Activated CD4-positive, alpha-beta T cell treated with anti-CD3 and anti-CD28 coated beads for 1 hour (primary cell): ENCODE measurements at regions not wholly inside any gene's neighbourhood (a gene's known extent, or its start where the extent isn't known, plus 50 kb on each side); places are given as distances from the start of the nearest gene placed in this dataset.
"Not testable (repeated sequence)": the region's sequence is repeated elsewhere in the genome, so short reads cannot be mapped to it uniquely, and the experiment has no call there.

Experiments
- DNase-seq: peaks from one replicate; pipeline ENCODE4 v3.0.0-alpha.2; 2020

DNA sequence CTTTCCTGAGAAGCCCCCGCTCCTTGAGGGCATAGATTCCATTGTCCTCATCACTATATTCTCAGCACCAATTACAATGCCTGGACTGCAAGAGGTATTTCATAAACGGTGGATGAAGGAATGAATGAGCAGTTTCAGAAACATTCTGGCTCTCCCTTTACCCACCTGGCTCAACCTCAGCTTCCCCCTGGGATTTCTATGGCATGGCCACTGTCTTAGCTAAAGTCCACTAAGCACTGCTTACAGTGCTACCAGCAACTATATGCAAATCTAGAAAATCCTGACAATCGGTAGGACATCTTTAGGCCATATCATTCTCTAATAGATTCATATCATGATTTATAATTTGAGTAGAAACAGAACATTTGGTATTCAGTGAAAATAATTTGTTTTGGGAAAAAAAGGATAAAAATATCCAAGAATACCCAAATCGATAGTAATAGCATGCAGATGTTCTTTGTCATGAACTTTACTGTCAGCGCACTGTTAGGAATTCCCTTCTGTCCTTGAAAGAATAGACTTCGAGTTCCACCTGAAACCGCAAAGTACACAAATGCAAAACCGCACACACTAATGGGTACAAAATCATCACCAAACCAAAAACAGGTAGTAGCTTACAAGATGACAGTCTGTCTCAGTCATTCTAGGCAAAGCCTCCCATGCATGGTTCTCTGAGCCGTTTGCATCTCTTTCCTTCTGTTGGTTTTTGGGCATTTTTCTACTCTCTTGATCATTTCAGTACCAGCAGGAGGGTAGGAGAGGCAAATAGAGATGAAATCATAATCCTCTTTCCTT is 303.6 kb upstream of the ID2 start:
- DNase-seq, result no peak

DNA sequence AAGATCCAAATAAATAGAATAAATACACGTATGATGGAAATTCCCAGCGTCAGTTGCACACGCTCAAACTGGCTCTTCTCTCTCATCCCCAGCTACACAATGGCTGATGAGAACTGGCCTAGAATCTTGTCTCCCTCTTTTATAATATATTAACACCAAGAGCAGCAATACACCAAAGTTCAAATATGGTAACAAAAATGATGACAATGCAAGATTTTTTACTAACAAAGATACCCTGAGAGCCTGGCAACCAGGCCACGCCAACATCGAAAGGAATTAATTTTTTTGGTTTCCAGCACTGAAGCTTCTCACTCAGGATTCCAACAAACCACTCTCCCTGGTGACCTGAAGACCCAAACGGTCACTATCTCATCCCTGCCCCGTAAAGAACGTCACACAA is 302.7 kb upstream of the ID2 start:
- DNase-seq, result no peak

DNA sequence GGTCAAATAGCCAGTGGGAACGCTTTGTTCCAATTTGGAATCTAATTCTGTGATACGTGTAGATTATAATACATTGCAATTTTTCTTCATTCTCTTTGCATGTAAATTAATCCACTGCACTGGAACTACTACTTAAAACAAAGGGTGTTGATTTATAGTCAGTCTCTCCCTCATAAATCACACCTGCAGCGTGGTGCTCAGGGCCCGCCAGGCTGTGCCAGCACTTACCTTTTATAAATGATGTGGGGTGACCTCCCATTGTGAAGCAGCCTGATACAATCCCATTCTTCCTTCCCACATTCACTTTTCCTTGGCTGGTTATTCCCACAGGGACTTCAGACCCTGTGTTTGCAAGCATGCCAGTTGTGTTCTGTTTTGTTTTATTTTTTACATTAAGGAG is 302.3 kb upstream of the ID2 start:
- no peak for DNase-seq

DNA sequence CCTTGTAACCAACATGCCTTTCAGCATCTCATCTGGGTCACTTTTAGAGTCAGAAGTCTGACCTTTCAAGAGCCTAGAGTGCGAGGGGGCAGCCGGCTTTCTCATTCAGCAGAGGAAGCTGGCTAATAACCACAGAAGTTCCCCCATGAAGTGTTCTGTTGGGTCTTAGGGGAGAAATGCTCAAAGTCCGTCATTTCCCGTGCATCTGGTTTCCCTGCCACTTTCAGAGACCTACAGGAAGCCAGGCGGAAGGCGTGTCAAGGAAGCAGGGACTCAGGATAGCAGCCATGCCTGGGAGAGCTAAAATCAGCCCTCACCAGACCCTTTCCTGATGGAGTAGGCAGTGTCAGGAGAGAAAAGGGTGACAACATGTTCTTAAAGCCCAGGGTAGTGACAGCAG is 301.8 kb upstream of the ID2 start:
- no peak for DNase-seq

DNA sequence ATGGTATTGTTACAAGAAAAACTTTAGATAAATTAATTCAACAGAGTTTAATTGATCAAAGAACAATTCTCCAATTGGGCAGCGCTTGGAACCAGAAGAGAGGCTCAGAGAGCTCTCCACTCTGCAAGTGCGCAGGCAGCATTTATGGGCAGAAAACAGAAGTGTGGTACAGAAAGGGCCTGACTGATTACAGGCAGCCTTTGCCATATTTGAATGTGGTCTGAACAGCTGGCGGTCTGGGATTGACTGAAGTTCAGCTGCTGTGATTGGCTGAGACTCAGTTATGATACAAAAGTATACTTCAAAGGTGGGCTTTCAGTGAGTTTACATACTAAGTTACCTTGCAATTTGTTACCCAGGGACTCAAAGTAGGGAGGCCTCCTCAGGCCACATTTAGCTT is 301.3 kb upstream of the ID2 start:
- no peak for DNase-seq

DNA sequence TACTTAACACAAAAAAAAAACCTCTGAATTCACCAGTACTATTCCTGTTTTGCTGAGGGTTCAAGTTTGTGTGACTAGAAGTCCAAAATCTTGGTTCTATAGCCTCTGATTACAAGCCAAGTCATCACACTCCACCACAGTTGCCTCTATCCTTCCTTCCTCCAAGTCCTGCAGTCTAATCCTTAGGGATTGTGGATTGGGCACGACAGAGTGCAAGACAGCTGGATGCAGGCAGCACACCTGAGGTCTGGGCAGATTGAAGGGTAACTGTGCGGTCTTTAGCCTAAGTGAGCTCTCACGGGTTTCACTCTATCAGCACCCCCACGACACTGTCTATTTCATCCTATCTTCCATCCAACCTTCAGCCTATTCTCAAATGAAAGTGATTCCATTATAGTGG is 299.4 kb upstream of the ID2 start:
- DNase-seq, result no peak

DNA sequence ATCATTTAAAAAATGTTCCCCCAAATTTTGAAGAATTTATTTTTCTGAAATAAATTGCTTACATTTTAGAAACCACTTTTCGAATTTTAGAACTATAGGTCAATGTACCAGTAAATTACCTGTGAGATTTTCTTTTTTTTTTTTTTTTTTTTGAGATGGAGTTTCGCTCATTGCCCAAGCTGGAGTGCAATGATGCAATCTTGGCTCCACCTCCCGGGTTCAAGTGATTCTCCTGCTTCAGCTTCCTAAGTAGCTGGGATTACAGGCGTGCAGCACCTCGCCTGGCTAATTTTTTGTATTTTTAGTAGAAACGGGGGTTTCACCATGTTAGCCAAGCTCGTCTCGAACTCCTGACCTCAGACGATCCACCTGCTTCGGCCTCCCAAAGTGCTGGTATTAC is 295.1 kb upstream of the ID2 start:
- DNase-seq, result not testable (repeated sequence)

DNA sequence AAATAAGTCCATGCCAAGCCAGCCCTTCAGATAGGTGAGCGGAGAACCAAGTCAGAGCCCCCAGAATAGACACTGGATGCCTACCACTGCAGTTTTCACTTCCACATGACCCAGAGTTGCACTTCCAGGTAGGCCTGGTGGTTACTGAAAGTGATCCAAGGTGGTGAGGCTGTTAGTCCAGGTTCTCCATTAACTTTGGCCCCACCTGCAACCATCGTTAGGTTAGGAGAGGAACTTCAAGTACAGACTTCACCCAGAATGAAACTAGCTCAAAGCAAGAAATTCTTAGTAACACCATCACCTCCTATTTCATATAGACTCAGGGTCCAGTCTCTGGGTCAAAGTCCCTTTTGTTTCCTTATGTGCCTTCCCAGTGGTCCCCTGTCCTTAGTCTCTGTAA is 293.1 kb upstream of the ID2 start:
- DNase-seq, result no peak

DNA sequence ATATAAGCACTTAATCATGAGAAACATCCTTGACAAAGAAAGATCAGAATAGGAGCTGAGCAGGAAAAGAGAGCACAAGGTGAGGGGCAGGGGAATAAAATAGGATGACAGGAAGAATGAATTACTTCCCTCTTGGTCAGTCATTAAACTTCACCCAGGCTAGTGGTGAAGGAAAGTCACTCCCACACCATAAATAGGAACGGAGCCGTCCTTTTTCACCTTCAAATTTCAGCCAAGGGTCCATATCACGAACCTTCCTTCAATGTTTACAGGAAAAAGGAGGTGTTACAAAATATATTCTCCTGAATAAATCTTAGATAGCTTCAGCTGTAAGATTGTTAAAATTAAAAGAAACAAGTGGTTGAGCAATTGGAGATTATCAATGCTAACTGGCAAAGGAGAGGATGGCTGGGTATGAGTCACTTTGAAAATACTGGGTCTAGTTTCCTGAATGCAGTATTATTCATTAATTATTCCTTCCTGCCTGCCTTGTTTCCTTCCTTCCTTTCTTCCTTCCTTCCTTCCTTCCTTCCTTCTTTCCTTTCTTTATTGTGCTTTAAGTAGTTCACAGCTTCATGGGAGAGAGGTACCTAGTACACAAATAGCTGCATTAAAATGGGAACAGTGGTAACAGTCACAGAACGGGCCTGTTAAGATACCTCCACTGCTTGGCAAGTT is 292.3 kb upstream of the ID2 start:
- no peak for DNase-seq

DNA sequence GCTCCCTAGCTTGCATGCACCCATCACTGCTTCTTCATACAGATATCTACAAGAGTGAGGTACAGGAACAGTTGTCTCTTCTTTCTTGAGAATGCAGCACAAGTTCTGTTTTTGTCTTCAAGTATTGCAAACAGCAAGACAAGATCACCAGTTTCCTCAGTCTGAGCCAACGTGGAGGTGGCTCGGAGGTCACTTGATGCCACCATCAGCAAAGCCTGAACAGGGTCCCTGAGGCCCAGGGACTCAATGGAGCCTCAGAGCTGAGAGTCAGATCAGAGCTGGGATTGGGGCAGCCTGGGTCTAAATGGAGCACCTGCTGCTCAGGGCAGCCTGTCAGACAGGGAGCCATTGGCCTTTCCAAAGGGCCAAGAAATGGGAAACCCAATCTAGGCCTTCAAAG is 290.7 kb upstream of the ID2 start:
- DNase-seq, result no peak

DNA sequence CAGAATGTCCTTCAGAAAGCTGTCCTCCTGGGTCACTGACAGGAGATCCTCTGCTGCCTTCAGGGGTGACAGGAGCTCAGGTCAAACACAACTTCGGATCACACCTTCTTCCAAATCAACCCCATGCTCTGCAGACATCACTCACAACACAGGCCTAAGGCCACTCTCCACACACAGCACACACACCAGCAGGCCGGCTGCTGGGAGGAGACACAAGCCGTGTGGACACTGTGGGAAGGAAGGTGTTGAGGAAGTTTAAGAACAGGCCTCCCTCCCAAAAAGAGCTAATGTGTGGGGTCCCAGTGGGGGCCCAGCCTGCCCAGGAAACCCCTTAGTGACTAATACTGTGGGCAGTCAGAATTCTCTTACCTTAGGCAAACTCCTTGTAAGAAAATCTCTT is 290.3 kb upstream of the ID2 start:
- DNase-seq, result no peak

DNA sequence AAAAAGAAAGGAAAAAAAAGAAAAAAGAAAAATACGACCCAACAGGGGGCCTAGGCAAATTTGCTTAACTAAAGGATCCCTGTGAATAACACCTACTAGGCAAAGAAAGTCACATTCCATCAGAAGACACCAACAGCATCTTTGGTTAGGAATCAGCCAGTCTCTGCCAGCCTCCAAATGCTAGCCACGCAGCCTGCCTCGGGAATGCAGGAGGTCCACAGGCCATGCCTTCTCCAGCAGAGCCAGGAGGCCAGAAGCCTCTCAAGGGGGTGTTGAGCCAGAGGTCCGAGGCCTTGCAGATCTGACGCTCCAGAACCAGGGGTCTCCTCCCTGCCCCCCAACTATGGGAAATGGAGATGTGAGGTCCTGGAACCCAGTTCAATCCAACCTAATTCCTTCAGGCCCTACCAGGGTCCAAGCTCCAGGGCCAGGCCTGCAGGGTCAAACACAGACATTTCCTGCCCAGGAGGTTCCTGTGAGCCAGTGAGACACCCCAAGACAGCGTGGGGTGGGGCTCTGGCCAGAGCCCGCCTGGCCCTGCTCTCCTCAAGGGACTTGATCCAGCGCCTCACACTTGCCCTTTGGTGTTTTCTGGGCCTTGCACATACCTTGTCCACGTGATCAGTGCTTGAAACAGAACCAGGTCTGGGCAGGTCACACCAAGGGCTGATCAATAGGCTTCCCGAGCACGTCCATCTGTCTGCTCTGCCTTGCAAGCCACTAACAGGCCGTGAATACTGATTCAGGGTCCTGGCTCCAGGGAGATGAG is 289.6 kb upstream of the ID2 start:
- no peak for DNase-seq

DNA sequence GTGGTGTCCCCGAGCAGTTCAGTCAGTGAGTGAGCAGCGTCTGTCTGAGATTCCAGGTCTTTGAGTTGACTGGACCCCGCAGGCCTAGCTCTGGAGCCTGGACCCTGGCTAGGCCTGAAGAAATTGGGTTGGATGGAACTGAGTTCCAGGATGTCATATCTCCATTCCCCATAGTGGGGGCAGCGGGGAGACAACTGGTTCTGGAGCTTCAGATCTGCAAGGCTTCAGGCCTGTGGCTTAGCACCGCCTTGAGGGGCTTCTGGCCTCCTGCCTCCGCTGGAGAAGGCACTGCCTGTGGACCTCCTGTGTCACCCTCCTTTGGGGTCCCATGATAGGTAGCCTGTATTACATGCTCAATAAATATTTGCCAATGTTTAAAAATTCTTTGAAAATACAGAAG is 288.4 kb upstream of the ID2 start:
- no peak for DNase-seq

DNA sequence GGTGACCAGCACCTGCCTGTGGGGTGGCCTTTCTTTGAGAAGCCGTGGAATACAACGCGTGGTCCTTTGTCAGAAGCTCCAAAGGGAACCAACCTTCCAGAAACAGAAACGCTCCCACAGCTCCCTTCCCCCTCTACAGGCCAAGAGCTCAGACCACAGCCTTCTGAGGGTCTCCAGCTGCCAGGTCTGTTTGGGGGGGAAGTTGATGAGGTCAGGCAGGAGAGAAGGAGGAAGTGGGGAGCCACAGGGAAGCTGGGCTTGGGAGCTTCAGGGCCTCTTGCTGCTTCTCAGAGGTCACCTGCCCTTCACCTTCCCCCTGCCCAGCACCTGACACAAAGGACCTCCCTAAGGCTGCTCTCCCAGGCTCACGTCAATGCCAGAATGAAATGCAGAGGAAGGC is 287.7 kb upstream of the ID2 start:
- no peak for DNase-seq

DNA sequence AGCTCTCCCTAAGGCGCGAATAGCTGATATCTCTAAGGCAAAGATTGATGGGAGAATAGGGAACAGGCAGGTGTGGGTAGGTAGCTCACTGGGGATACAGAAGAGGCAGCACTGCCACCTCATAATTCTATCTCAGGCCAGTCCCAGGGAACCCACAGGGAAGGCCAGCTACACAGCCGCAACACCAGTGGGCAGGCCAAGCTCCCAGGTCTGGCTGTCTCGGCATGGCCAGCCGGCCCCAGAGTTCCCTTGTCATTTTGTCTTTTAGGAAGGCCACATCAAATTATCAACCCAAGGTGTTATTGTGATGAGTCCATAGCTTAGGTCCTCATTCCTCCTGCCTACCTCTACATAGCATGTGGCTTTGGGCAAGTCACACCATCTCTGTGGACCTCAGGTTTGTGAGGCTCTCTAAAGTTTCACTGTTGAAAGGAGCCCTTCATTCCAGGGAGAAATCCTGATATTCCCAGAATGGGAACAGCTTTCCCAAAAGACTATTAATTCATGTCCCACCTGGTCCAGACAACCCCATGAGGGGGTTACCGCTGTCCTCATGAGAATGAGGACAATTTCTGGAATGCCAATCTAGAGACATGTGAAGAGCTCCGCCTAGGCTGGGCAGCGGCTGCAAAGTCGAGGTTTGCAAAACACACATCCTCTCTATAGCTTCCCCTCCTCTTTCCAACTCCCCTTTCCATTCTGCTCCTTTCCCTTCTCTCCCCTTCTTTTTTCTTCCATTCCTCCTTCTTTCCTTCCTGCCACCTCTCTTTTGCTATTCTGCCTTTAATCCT is 287.1 kb upstream of the ID2 start:
- DNase-seq, result no peak

DNA sequence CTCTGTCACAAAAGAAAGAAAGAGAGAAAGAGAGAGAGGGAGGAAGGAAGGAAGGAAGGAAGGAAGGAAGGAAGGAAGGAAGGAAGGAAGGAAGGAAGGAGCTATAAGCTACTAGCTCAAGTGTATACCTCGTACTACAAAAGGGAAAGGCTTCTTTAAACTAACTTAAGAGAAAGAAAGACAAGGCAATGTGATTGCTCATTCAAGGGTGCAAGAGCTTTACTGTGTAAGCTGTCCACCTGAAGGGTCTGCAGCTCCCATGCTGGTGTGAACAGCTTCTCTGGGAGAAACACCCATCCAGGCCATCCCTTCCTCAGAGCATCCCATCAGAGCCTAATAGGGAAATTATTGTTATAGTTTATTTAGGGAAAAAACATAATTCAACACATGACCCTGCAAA is 286.1 kb upstream of the ID2 start:
- no peak for DNase-seq

DNA sequence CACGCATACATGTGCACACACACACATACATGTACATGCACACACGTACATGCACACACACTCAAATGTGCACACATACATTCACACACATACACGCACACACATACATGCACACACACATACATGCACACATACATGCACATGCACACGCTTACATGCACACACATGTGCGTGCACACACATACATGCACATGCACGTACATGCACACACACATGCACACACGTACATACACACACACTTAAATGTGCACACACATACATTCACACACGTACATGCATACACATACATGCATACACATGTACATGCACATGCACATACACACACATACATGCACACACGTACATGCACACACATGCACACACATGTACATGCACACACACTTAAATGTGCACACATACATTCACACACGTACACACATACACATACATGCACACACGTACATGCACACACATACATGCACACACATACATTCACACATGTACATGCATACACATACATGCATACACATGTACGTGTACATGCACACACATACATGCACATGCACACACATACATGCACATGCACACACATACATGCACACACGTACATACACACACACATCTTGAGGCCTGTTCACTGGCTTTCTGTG is 283.7 kb upstream of the ID2 start:
- no peak for DNase-seq

DNA sequence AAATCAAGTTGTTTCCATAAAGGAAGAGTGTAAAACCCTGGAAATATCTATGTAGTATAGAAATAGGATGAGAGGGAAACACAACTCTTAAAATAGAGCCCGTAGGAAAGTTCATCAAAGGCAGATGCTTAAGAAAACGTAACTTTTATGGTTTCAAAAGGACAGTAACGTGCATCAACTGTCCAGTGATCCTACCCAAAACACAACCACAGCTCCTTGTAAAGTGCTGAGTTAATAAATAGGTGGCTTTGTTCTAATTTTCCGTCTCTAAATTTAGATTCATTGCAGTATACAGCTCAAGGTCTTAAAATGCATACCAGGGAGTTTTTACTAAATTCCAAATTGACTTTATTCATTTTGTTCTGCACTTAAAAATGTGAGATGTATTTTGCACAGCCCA is 282.1 kb upstream of the ID2 start:
- no peak for DNase-seq

DNA sequence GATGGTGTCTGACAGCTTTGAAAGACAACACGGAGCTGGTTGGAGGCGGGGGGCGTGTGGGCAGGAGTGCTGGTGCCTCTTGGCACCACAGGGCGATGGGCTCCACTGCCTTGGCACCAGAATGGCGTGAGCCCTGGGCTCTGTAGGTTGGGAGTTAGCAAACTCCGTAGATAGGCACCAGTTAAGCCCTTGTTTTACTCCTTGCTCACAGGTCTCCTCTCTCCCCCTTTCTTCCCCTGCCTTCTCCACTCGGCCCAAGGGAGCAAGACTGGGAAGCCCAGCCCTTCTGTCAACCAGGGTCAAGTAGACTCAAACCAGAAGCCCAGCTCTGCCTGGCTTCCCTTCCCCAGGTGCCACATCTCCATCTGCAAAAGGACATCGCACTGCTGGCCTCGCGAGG is 281.7 kb upstream of the ID2 start:
- DNase-seq, result no peak

DNA sequence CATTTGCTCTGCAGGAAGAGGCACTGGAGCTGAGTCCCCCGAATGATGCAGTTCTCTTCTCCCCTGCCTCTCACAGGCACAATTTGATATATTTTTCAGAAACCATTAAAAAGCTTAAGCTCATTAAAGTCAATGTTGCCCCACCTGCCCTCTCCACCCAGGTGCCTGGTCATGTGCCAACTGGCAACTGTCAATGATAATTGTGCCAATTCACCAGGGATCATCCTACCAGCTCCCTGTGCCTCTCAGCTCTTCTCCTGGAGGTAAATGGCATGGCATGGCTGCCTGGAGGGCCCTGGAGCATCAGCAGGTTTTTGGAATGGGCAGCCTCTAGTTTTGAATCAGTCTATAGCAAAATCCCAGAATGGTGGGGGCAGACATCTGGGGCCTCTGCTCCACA is 279.6 kb upstream of the ID2 start:
- no peak for DNase-seq

DNA sequence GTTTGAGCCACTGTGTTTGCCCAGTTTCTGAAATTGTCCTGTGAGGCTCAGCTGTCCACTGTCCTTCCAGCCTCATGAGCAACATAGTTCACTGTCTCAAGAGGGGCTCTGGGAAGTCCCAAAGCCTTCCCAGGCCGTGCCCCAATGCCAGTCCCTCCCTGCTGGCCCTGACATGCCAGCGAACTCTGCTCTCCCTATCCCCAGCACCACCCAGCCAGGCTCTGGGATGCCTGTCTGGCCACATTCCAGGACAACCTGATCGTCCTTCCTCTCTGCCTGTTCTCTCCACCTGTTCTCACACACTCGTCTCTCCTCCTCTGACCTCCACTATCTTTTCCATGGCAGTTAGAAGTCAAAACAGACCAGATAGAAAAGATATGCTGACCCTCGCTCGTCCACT is 278.0 kb upstream of the ID2 start:
- no peak for DNase-seq

DNA sequence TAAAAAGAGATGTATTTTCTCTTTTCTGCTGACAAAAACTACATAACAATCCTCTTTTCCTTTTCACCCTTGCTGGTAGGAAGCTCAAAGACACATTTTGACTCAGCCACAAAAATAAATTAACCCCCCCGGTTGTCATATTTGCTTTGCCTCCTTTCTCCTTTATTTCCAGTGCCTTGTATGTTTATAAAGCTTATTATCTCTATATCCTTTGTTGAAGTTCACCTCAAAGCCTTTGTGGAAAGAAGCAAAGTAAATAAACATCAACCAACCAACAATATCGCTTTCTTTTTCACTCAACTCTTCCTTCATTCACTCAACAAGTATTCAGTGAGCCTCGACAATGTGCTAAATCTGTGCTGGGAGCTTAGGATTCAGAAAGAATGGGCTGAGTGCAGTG is 276.5 kb upstream of the ID2 start:
- no peak for DNase-seq

DNA sequence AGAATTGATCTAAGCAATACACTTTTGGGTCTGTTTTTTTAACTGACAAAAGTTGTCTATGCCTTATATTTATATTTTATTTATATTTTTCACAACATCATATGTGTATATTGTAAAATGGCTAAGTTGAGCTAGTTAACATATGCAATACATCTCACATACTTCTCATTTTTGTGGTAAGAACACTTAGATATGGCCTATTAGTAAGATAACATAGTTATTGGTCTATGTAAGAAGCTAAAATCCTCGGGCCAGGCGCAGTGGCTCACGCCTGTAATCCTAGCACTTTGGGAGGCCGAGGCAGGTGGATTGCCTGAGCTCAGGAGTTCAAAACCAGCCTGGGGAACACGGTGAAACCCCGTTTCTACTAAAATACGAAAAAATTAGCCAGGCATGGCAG is 275.6 kb upstream of the ID2 start:
- DNase-seq, result no peak
